ENCODE measurements at regions not wholly inside any gene's neighbourhood (a gene's known extent, or its start where the extent isn't known, plus 50 kb on each side); places are given as distances from the start of the nearest gene placed in this dataset.
"Not testable (repeated sequence)": the region's sequence is repeated elsewhere in the genome, so short reads cannot be mapped to it uniquely, and the experiment has no call there.

GRCh38 chr5:92248518-92248917, 865.4 kb upstream of the ARRDC3 start:
- DNase-seq: no peak

DNA sequence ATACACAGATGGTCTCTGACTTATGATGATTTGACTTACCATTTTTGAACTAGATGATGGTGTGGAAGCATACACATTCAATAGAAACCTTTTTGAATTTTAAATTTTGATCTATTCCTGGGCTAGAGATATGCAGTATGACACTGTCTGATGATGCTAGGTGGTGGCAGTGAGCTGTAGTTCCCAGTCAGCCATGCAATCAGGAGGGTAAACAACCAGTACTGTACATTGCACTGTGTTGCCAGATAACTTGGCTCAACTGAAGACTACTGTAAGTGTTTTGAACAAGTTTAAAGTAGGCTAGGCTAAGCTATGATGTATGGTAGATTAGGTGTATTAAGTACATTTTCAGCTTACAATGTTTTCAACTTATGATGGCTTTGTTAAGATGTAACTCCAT, 859.1 kb upstream of the ARRDC3 start:
- no peak for DNase-seq

GRCh38 chr5:92237896-92238295, 854.8 kb upstream of the ARRDC3 start:
- no peak for DNase-seq

- DNase-seq: no peak
Observed at GRCh38 chr5:92222449-92222848, 839.3 kb upstream of the ARRDC3 start.

- not testable (repeated sequence) for DNase-seq
Observed at GRCh38 chr5:92216852-92217251, 833.7 kb upstream of the ARRDC3 start.

DNA sequence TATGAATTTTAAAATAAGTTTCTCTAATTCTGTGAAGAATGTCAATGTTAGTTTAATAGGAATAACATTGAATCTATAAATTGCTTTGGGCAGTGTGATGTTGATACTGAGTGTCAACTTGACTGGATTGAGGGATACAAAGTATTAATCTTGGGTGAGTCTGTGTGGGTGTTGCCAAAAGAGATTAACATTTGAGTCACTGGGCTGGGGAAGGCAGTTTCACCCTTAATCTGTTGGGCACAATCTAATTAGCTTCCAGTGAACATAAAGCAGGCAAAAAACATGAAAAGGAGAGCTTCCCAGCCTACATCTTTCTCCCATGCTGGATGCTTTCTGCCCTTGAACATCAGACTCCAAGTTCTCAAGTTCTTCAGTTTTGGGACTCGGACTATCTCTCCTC, 832.0 kb upstream of the ARRDC3 start:
- no peak for DNase-seq

DNA sequence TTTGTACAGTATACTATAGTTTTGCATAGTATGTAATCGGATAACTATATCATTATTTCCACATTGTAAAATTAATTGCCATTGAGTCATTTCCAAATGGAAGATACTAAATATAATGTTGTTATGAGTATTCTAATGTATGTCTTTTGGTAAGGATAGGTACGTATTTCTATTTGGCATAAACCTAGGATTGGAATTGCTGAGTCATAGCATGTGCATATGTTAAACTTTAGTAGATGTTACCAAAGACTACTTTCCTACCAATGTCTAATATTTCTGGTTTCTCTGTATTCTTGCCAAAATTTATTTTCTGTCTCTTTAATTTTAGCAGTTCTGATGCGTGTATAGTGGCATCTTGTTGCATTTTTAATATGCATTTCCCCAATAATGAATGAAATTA, 825.1 kb upstream of the ARRDC3 start:
- no peak for DNase-seq

- no peak for DNase-seq
Observed at GRCh38 chr5:92207151-92207550, 824.0 kb upstream of the ARRDC3 start.

DNA sequence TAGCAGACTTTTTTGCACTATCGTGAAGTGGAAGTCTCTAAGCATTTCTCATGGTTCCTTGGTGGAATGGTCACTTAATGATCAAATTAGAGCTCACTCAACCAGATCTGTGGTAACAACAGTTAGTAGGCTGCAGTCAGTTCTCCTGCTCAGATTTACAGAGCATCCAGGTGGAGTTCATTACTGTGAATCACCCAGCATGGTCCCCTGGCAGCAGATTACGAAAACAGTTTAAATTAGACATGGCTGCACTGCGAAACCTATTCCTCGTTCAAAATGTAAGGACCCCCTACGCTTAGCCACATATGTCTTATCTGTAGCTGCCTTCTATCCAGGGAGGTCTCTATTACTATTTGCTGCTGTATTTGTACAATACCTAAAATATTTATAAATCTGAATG, 823.6 kb upstream of the ARRDC3 start:
- DNase-seq: no peak

DNA sequence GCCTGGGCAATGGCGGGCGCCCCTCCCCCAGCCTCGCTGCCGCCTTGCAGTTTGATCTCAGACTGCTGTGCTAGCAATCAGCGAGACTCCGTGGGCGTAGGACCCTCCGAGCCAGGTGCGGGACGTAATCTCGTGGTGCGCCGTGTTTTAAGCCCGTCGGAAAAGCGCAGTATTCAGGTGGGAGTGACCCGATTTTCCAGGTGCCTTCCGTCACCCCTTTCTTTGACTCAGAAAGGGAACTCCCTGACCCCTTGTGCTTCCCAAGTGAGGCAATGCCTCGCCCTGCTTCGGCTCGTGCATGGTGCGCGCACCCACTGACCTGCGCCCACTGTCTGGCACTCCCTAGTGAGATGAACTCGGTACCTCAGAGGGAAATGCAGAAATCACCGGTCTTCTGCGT, 815.9 kb upstream of the ARRDC3 start:
- not testable (repeated sequence) for DNase-seq

DNA sequence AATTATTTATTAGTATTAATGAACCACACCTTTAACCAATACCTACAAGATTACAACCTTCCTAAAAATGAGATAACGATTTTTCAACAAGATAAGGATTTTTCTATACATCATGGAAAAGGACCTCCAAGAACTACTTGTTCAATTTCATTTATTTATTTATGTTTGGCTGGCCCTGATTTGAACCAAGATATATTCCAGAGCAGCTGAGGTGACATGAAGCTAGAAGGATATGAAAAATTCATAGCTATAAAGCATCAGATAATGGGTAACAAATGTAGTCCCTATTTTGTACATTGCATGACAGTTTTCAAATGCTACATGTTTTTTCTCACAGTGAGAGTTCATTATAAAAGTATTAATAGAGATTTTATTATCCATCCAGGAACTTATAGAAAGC, 798.5 kb upstream of the ARRDC3 start:
- DNase-seq: no peak

- DNase-seq: no peak
Observed at GRCh38 chr5:92180391-92180790, 797.3 kb upstream of the ARRDC3 start.

GRCh38 chr5:92179651-92180050, 796.5 kb upstream of the ARRDC3 start:
- DNase-seq: no peak

DNA sequence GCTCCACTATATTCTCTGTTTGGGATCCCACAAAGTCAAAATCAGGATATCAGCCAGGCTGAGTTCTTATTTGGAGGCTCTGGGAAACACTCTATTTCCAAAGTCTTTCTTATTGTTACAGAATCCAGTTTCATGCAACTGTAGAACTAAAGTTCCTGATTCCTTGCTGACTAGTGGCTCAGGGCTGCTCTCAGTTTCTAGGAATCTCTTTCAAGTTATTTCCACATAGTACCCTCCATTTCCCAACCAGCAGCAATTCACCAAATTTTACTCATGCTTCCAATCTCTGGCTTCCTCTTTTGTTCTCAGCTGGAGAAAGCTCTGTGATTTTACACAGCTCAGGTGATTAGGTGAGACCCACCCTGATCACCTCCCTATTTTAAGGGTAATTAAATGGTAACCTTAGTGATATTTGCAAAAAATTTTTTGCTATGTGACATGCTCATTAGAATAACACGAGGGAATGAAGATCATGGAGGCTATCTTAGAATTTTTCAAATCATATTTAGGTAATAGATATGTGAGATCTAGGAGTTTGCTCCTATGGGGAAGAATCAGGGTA, 794.9 kb upstream of the ARRDC3 start:
- DNase-seq: no peak

DNA sequence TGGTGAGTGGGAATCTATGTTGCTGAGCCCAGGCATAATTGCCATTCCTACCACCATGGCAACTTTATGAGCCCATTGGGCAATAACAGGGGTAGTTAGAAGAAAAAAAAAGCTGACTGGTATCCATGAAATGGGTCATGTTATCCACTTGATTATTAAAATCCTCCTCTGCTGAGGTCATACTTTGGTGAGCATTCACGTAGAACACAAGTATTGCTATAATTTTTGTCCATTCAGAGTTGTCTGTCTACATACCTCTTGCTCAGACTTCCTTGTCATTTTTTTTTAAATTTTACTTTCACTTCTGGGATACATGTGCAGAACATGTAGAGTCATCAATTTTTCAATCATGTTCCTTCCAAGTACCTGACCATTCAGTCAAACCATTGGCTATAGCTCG, 780.8 kb upstream of the ARRDC3 start:
- no peak for DNase-seq

DNA sequence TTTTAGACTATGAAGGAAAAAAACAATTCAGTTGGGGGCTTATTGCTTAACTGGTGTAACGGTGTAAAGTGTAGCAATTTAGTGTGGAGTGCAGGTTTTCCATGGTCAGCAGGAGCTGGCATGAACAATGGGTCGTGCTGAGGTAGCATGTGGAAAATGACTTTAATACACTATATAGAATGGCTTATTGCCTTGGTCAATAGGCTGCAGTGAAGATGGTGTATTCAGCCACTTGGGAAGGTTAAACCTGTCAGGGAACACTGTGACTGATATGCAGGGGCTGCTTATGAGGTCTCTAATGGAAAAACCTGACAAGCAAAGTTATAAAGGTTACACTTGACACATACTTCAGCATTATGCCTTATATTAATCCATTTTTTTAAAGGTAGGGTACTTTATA, 764.7 kb upstream of the ARRDC3 start:
- no peak for DNase-seq

- no peak for DNase-seq
Observed at GRCh38 chr5:92147266-92147665, 764.1 kb upstream of the ARRDC3 start.

DNA sequence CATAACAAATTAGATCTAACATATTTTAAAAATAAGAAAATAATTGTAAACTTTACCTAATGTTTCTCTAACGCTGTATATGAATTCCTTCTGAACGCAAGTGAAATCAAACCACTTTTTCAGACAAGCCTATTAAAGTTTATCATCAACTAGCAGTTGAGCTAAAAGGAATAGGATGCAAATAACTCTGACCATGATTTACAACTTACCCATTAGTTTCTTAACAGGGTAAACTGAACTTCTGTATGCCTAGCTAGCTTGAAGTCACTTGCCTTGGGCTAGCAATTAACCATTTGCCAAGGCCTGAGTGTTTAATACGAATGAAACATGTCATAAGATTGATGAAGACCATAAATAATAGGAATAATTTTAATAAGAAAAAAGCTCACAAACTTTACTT, 762.7 kb upstream of the ARRDC3 start:
- no peak for DNase-seq

DNA sequence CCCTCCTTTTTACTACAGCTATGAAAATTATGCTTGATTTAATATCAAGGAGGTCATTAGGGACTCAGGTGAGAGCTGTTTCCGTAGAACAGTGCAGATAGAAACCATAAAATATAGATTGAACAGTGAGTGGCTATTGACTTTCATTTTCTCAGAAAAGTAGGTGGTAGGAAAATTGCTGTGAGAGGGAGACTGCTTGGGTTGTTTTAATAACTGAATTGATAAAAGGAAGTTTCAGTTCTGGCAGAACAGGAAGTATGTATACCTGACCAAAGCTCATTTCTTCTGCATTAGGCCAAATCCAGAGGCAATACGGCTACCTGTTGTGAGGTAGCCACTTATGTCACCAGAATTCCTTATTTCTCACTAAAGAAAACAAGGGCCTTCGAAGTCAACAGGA, 761.7 kb upstream of the ARRDC3 start:
- no peak for DNase-seq

DNA sequence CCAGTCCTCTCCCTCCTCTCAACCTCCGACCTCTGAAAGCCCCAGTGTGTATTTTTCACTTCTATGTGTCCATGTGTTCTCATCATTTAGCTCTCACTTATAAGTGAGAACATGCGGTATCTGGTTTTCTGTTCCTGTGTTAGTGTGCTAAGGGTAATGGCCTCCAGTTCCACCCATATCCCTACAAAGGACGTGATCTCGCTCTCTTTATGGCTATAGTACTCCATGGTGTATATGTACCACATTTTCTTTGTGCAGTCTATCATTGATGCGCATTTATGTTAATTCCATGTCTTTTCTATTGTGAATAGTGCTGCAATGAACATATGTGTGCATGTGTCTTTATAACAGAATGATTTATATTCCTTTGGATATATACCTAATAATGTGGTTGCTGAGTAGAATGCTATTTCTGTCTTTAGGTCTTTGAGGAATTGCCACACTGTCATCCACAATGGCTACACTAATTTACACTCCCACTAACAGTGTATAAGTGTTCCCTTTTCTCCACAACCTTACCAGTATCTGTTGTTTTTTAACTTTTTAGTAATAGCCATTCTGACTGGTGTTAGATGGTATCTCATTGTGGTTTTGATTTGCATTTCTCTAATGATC, 749.3 kb upstream of the ARRDC3 start:
- not testable (repeated sequence) for DNase-seq

DNA sequence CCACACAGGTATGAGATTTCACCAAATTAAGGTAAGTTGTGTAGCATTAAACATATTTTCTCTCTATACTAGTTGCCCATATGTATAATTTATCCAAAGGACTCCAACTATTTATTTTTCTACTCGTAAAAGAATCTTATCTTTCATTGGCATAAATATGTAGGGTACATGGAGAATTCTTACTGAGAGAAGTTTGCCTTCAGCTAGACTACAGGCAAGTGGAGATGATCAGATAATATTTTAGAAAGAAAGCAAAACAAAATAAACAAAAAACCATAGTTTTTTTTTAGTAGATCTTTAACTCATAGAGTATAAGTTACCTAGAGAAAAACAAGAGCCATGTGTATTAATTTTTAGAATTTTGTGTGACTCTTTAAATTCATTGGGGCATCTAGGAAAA, 743.1 kb upstream of the ARRDC3 start:
- DNase-seq: no peak

DNA sequence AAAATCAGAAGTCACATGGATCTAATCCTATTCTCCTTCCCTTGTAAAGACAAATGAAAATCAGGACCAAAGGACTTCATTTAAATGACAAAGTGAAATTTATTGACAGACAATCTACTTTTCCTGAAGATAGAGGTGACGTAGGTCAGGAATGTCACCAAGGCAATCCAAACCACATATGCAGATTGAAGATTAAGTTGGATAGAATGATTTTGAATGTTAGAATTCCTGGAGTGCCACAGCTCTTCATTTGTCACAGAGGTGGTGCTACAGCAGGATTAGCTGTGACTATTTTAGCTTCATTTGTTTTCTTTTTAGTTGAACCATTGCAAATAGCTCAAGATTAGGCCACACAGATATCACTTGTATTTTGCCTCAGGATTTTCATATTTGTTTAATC, 736.0 kb upstream of the ARRDC3 start:
- DNase-seq: no peak

DNA sequence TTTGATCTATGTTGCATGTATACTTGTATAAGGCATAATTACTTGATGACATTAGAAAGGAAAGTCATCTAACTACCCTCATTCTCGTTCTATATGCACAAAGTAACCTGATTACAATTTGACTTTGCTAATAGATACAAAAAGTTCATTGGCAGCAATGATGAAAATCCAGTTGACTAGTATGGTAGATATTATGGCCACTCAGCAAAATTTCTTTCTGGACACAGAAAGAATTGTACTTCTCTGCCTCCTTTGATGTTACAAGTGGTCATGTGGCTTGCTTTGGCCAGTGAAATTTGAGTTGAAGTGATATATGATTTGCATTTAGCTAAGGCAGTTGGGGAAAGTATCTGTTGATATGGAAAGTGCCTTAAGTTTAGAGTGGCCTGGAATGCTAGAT, 723.7 kb upstream of the ARRDC3 start:
- no peak for DNase-seq

DNA sequence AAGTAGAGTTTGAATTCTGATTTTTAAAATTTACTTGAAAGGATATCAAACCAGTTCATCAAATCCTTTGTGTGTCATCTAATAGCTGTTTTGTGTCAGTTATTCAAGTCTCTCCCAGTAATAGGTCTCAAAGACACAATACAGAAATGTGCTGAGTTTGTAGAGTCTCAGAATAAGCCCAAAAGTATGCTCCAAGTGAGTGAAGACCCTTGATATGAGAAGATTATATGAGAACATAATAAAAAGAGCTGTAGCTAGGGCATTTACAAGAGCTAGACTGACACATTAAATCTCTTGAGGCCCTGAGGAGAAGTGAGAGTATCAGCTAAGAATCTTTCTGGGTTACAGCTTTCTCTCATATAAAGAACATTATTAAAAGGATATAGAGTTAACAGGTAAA, 721.0 kb upstream of the ARRDC3 start:
- DNase-seq: no peak
